ENCODE measurements at regions not wholly inside any gene's neighbourhood (a gene's known extent, or its start where the extent isn't known, plus 50 kb on each side); places are given as distances from the start of the nearest gene placed in this dataset.

DNA sequence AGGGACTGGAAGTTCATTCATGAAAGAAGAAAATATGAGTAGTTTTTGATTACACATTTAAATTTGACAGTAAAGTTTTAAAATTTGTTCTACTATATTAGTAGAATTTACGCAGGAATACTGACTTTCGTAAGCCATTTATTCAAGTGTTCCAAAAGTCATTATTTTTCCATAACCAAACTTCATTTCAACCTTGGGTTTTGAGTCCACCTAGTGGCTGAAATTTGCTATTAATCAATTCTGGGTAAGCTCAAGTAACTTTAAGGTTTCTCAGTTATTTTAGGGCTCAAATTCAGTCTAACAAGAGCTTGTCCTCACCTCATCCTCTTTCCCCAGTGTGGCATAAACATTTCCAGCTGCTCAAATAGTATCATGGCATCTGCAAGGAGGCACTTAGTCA lies 175.4 kb downstream of the SH3BGRL start:
- TF ChIP-seq EZH2phosphoT487 (IDR thresholded peaks at IDR 0.05; ENCODE audit: insufficient read depth, low read depth) (no peak), EZH2 (IDR thresholded peaks at IDR 0.05; ENCODE audit: insufficient read depth, poor library complexity, severe bottlenecking) (no peak)
